ENCODE measurements at regions not wholly inside any gene's neighbourhood (a gene's known extent, or its start where the extent isn't known, plus 50 kb on each side); places are given as distances from the start of the nearest gene placed in this dataset.
"Not testable (repeated sequence)": the region's sequence is repeated elsewhere in the genome, so short reads cannot be mapped to it uniquely, and the experiment has no call there.

- no peaks in the 10 kb centered on the region for H3K9me3 ChIP-seq
- in situ Hi-C loops (cut with MboI; ENCODE audit: low sequenced_read_pairs in 4 of 4), result no loop called here
- no peaks in the 10 kb centered on the region for H3K36me3 ChIP-seq
- intact Hi-C loops (cut with DNase I; ENCODE audit: low total_unique reads), result no loop called here
- DNase-seq, result no peak
- no peak for ATAC-seq
- no peaks in the 10 kb centered on the region for H3K4me1 ChIP-seq
- H3K4me3 ChIP-seq, result no peak overlapping the region
- no peaks in the 10 kb centered on the region for H3K27me3 ChIP-seq
- no peak overlapping the region for H3K27ac ChIP-seq
- TF ChIP-seq POLR2A (IDR thresholded peaks at IDR 0.05) (no peak), CTCF (IDR thresholded peaks at IDR 0.05 in 4 of 5, conservative IDR thresholded peaks at IDR 0.05 in 1 of 5) (no peak)
Measured at GRCh38 chr5:106633825-106634224, 1036.9 kb downstream of the EFNA5 start.

- intact Hi-C loops (cut with DNase I; ENCODE audit: low total_unique reads); H3K27me3 ChIP-seq; H3K9me3 ChIP-seq; H3K27ac ChIP-seq; H3K36me3 ChIP-seq; in situ Hi-C loops (cut with MboI; ENCODE audit: low sequenced_read_pairs in 4 of 4); H3K4me1 ChIP-seq; H3K4me3 ChIP-seq; DNase-seq; ATAC-seq: not testable (repeated sequence)
Measured at GRCh38 chr5:106628456-106628855, 1042.3 kb downstream of the EFNA5 start.

GRCh38 chr5:106610041-106610440 is 1060.7 kb downstream of the EFNA5 start:
- no peaks in the 10 kb centered on the region for H3K36me3 ChIP-seq
- H3K4me1 ChIP-seq, result no peaks in the 10 kb centered on the region
- no peak for TF ChIP-seq CTCF (IDR thresholded peaks at IDR 0.05 in 4 of 5, conservative IDR thresholded peaks at IDR 0.05 in 1 of 5)
- TF ChIP-seq POLR2A (IDR thresholded peaks at IDR 0.05), result no peak
- intact Hi-C loops (cut with DNase I; ENCODE audit: low total_unique reads) (no loop called here), in situ Hi-C loops (cut with MboI; ENCODE audit: low sequenced_read_pairs in 4 of 4) (no loop called here)
- H3K27me3 ChIP-seq, result no peaks in the 10 kb centered on the region
- H3K9me3 ChIP-seq, result no peaks in the 10 kb centered on the region
- H3K27ac ChIP-seq, result no peak overlapping the region
- no peak overlapping the region for H3K4me3 ChIP-seq
- ATAC-seq (no peak), DNase-seq (no peak)

GRCh38 chr5:106601620-106602019 is 1069.1 kb downstream of the EFNA5 start:
- no peak for TF ChIP-seq POLR2A (IDR thresholded peaks at IDR 0.05)
- TF ChIP-seq CTCF (IDR thresholded peaks at IDR 0.05 in 4 of 5, conservative IDR thresholded peaks at IDR 0.05 in 1 of 5), result no peak
- in situ Hi-C loops (cut with MboI; ENCODE audit: low sequenced_read_pairs in 4 of 4) (no loop called here), intact Hi-C loops (cut with DNase I; ENCODE audit: low total_unique reads) (no loop called here)
- H3K36me3 ChIP-seq, result no peaks in the 10 kb centered on the region
- H3K9me3 ChIP-seq, result no peaks in the 10 kb centered on the region
- H3K4me3 ChIP-seq, result no peak overlapping the region
- ATAC-seq, result no peak
- no peaks in the 10 kb centered on the region for H3K4me1 ChIP-seq
- H3K27me3 ChIP-seq, result no peaks in the 10 kb centered on the region
- DNase-seq, result no peak
- H3K27ac ChIP-seq, result no peak overlapping the region

GRCh38 chr5:106600803-106601202 is 1069.9 kb downstream of the EFNA5 start:
- in situ Hi-C loops (cut with MboI; ENCODE audit: low sequenced_read_pairs in 4 of 4) (no loop called here), intact Hi-C loops (cut with DNase I; ENCODE audit: low total_unique reads) (no loop called here)
- TF ChIP-seq CTCF (IDR thresholded peaks at IDR 0.05 in 4 of 5, conservative IDR thresholded peaks at IDR 0.05 in 1 of 5) (no peak), POLR2A (IDR thresholded peaks at IDR 0.05) (no peak)
- H3K9me3 ChIP-seq, result no peaks in the 10 kb centered on the region
- DNase-seq, result no peak
- no peak overlapping the region for H3K27ac ChIP-seq
- no peaks in the 10 kb centered on the region for H3K4me1 ChIP-seq
- no peak for ATAC-seq
- H3K36me3 ChIP-seq, result no peaks in the 10 kb centered on the region
- H3K4me3 ChIP-seq, result no peak overlapping the region
- H3K27me3 ChIP-seq, result no peaks in the 10 kb centered on the region
